ENCODE measurements at regions not wholly inside any gene's neighbourhood (a gene's known extent, or its start where the extent isn't known, plus 50 kb on each side); places are given as distances from the start of the nearest gene placed in this dataset.
A peak's percentile ranks its signal among the peaks of the same experiment; 100 is the strongest.

- Histone ChIP-seq H3K36me3 (ENCODE audit: insufficient read depth, low read length) (no peaks in the 10 kb centered on the region), H4K20me1 (ENCODE audit: insufficient read depth, low read length) (no peaks in the 10 kb centered on the region), H3K9ac (ENCODE audit: low read length) (no peak overlapping the region), H2AFZ (ENCODE audit: low read depth, low read length) (peak overlapping the region; percentile 11), H3K27me3 (ENCODE audit: insufficient read depth, low read length) (no peaks in the 10 kb centered on the region), H3K4me2 (ENCODE audit: low read length) (peak overlapping the region; percentile 64), H3K27ac (ENCODE audit: low read depth, low read length) (peak overlapping the region; percentile 4), H3K9me3 (ENCODE audit: insufficient read depth, low read depth, low read length) (no peaks in the 10 kb centered on the region), H3K4me3 (ENCODE audit: insufficient read depth, low read depth, low read length) (no peak overlapping the region), H3K4me1 (ENCODE audit: insufficient read depth, low read length) (peaks cover 27% of the 10 kb centered on the region), H3K79me2 (ENCODE audit: insufficient read depth, low read length) (no peaks in the 10 kb centered on the region)
- no peak overlapping the region for H3K27ac Mint-ChIP-seq (ENCODE audit: unreplicated experiment)
- TF ChIP-seq CTCF (IDR thresholded peaks at IDR 0.05; ENCODE audit: insufficient read depth, low read depth, low read length) (no peak), EZH2 (IDR thresholded peaks at IDR 0.05; ENCODE audit: insufficient read depth, low read length) (no peak)
- peaks cover 13% of the 10 kb centered on the region for H3K27me3 Mint-ChIP-seq (ENCODE audit: low read depth, unreplicated experiment)
- FAIRE-seq (peak; percentile 23), DNase-seq (ENCODE audit: low read depth) (peak; percentile 69)
- H3K9me3 Mint-ChIP-seq (ENCODE audit: unreplicated experiment): peaks cover 32% of the 10 kb centered on the region
- H3K4me1 Mint-ChIP-seq (ENCODE audit: low read depth, unreplicated experiment): peaks cover 3% of the 10 kb centered on the region
- no peak overlapping the region for H3K4me3 Mint-ChIP-seq (ENCODE audit: unreplicated experiment)
- peaks cover 5% of the 10 kb centered on the region for H3K36me3 Mint-ChIP-seq (ENCODE audit: low read depth, unreplicated experiment)
Observed at GRCh38 chr17:27376637-27377547, 79.4 kb upstream of the KSR1 start.

DNA sequence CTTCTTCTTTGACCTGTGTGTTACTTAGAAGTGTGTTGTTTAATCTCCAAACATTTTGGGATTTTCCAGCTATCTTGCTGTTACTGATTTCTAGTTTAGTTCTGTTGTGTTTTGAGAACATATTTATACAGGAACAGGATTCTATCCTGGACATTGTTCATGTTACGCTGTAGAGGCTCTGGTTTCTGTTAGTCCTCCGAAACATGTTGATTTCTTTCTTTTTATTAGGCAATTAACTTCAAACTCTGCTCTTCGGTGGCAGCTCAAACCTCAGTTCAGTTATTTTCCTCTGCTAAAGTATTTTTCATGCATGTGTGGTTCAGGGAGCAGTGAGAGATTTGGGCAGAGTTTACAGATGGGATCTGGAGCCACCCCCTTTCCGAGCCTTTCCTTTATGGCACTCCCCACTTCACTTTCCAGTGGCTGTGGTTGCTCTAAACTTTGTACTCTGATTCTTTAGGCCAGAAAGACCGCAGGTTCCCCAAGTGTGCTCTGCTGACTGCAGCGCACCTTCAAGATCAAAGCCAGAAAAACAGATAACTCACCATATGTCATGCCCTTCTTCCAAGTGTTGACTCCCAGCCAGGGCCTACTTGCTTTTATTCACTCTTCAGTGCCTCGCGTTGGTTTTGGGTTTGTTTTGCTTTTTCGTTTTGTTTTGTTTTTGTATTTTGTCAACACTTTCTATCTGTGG, 77.6 kb upstream of the KSR1 start:
- H3K36me3 Mint-ChIP-seq (ENCODE audit: low read depth, unreplicated experiment): peaks cover 4% of the 10 kb centered on the region
- no peak overlapping the region for H3K27ac Mint-ChIP-seq (ENCODE audit: unreplicated experiment)
- H3K9me3 Mint-ChIP-seq (ENCODE audit: unreplicated experiment): peaks cover 20% of the 10 kb centered on the region
- TF ChIP-seq EZH2 (IDR thresholded peaks at IDR 0.05; ENCODE audit: insufficient read depth, low read length) (no peak), CTCF (IDR thresholded peaks at IDR 0.05; ENCODE audit: insufficient read depth, low read depth, low read length) (no peak)
- H2AFZ ChIP-seq (ENCODE audit: low read depth, low read length): no peak overlapping the region
- no peaks in the 10 kb centered on the region for H3K79me2 ChIP-seq (ENCODE audit: insufficient read depth, low read length)
- no peaks in the 10 kb centered on the region for H3K27me3 ChIP-seq (ENCODE audit: insufficient read depth, low read length)
- peaks cover 8% of the 10 kb centered on the region for H3K27me3 Mint-ChIP-seq (ENCODE audit: low read depth, unreplicated experiment)
- H3K36me3 ChIP-seq (ENCODE audit: insufficient read depth, low read length): no peaks in the 10 kb centered on the region
- H3K4me3 Mint-ChIP-seq (ENCODE audit: unreplicated experiment): no peak overlapping the region
- no peak overlapping the region for H3K27ac ChIP-seq (ENCODE audit: low read depth, low read length)
- peaks cover 3% of the 10 kb centered on the region for H3K4me1 Mint-ChIP-seq (ENCODE audit: low read depth, unreplicated experiment)
- peak overlapping the region; percentile 24 for H3K4me2 ChIP-seq (ENCODE audit: low read length)
- FAIRE-seq (no peak), DNase-seq (ENCODE audit: low read depth) (peak; percentile 29)
- H3K4me3 ChIP-seq (ENCODE audit: insufficient read depth, low read depth, low read length): no peak overlapping the region
- no peak overlapping the region for H3K9ac ChIP-seq (ENCODE audit: low read length)
- H3K4me1 ChIP-seq (ENCODE audit: insufficient read depth, low read length): peaks cover 29% of the 10 kb centered on the region
- H4K20me1 ChIP-seq (ENCODE audit: insufficient read depth, low read length): no peaks in the 10 kb centered on the region
- no peaks in the 10 kb centered on the region for H3K9me3 ChIP-seq (ENCODE audit: insufficient read depth, low read depth, low read length)
